ENCODE measurements at regions not wholly inside any gene's neighbourhood (a gene's known extent, or its start where the extent isn't known, plus 50 kb on each side); places are given as distances from the start of the nearest gene placed in this dataset.

- Histone ChIP-seq H3K27me3 (ENCODE audit: control insufficient read depth in 2 of 2, insufficient read depth in 2 of 2, low read length in 2 of 2) (no peaks in the 10 kb centered on the region), H3K4me3 (replicated peaks in 1 of 3; ENCODE audit: low read depth in 2 of 3, low read length in 3 of 3) (no peak overlapping the region), H3K27ac (ENCODE audit: low read depth in 1 of 2, low read length in 2 of 2) (no peak overlapping the region), H3K4me2 (replicated peaks; ENCODE audit: extremely low read depth, low read length, poor library complexity, severe bottlenecking) (no peak overlapping the region), H3K9ac (ENCODE audit: insufficient read depth, low read length, poor library complexity, severe bottlenecking) (no peak overlapping the region), H3K4me1 (ENCODE audit: control insufficient read depth in 1 of 2, insufficient read depth in 2 of 2, low read length in 2 of 2) (peaks cover 0 to 5% of the 10 kb centered on the region in 2 donors), H3K36me3 (replicated peaks in 1 of 2; ENCODE audit: control insufficient read depth in 1 of 2, insufficient read depth in 2 of 2, low read length in 2 of 2) (no peaks in the 10 kb centered on the region), H4K20me1 (ENCODE audit: insufficient read depth, low read length) (no peaks in the 10 kb centered on the region), H3K9me3 (replicated peaks in 1 of 2; ENCODE audit: control insufficient read depth in 1 of 2, insufficient read depth in 1 of 2, low read length in 2 of 2) (no peaks in the 10 kb centered on the region), H2AFZ (ENCODE audit: insufficient read depth, low read depth, low read length, poor library complexity, severe bottlenecking) (no peak overlapping the region), H3K79me2 (ENCODE audit: insufficient read depth, low read length) (no peaks in the 10 kb centered on the region)
- Mint-ChIP-seq H3K36me3 (no peaks in the 10 kb centered on the region), H3K4me3 (no peak overlapping the region), H3K27me3 (ENCODE audit: low read depth in 3 of 3) (peaks cover 0 to 2% (median 1%) of the 10 kb centered on the region in 3 donors), H3K9me3 (peaks cover 0 to 8% (median 4%) of the 10 kb centered on the region in 7 donors), H3K4me1 (peaks cover 5% of the 10 kb centered on the region), H3K27ac (no peak overlapping the region)
- intact Hi-C loops (cut with micrococcal nuclease), result no loop called here
- TF ChIP-seq CTCF (IDR thresholded peaks at IDR 0.05), result no peak
- DNase-seq, result no peak
Observed at GRCh38 chr9:78788101-78788500, 491.2 kb downstream of the PSAT1 start.

GRCh38 chr9:78791779-78792178, 494.9 kb downstream of the PSAT1 start:
- H3K36me3 ChIP-seq (replicated peaks in 1 of 2; ENCODE audit: control insufficient read depth in 1 of 2, insufficient read depth in 2 of 2, low read length in 2 of 2), result no peaks in the 10 kb centered on the region
- H3K27ac Mint-ChIP-seq, result no peak overlapping the region
- H3K79me2 ChIP-seq (ENCODE audit: insufficient read depth, low read length), result no peaks in the 10 kb centered on the region
- no peaks in the 10 kb centered on the region for H4K20me1 ChIP-seq (ENCODE audit: insufficient read depth, low read length)
- H3K9me3 Mint-ChIP-seq, result peaks cover 3 to 13% (median 9%) of the 10 kb centered on the region in 7 donors
- no peak overlapping the region for H3K4me2 ChIP-seq (replicated peaks; ENCODE audit: extremely low read depth, low read length, poor library complexity, severe bottlenecking)
- no peak overlapping the region for H3K9ac ChIP-seq (ENCODE audit: insufficient read depth, low read length, poor library complexity, severe bottlenecking)
- intact Hi-C loops (cut with micrococcal nuclease), result no loop called here
- H3K36me3 Mint-ChIP-seq, result no peaks in the 10 kb centered on the region
- no peak for DNase-seq
- no peaks in the 10 kb centered on the region for H3K27me3 ChIP-seq (ENCODE audit: control insufficient read depth in 2 of 2, insufficient read depth in 2 of 2, low read length in 2 of 2)
- H3K4me1 ChIP-seq (ENCODE audit: control insufficient read depth in 1 of 2, insufficient read depth in 2 of 2, low read length in 2 of 2), result no peaks in the 10 kb centered on the region
- no peaks in the 10 kb centered on the region for H3K4me1 Mint-ChIP-seq
- no peaks in the 10 kb centered on the region for H3K9me3 ChIP-seq (replicated peaks in 1 of 2; ENCODE audit: control insufficient read depth in 1 of 2, insufficient read depth in 1 of 2, low read length in 2 of 2)
- H3K27me3 Mint-ChIP-seq (ENCODE audit: low read depth in 3 of 3), result peaks cover 0 to 1% (median 0%) of the 10 kb centered on the region in 3 donors
- H3K4me3 ChIP-seq (replicated peaks in 1 of 3; ENCODE audit: low read depth in 2 of 3, low read length in 3 of 3), result no peak overlapping the region
- no peak overlapping the region for H3K4me3 Mint-ChIP-seq
- H2AFZ ChIP-seq (ENCODE audit: insufficient read depth, low read depth, low read length, poor library complexity, severe bottlenecking), result no peak overlapping the region
- no peak overlapping the region for H3K27ac ChIP-seq (ENCODE audit: low read depth in 1 of 2, low read length in 2 of 2)
- no peak for TF ChIP-seq CTCF (IDR thresholded peaks at IDR 0.05)
- 100% methylated on average over 1 of the region's 2 CpGs for WGBS (ENCODE audit: insufficient coverage)

Measured in CD14-positive monocyte (primary cell).